ENCODE measurements at regions not wholly inside any gene's neighbourhood (a gene's known extent, or its start where the extent isn't known, plus 50 kb on each side); places are given as distances from the start of the nearest gene placed in this dataset.
"Not testable (repeated sequence)": the region's sequence is repeated elsewhere in the genome, so short reads cannot be mapped to it uniquely, and the experiment has no call there.

DNA sequence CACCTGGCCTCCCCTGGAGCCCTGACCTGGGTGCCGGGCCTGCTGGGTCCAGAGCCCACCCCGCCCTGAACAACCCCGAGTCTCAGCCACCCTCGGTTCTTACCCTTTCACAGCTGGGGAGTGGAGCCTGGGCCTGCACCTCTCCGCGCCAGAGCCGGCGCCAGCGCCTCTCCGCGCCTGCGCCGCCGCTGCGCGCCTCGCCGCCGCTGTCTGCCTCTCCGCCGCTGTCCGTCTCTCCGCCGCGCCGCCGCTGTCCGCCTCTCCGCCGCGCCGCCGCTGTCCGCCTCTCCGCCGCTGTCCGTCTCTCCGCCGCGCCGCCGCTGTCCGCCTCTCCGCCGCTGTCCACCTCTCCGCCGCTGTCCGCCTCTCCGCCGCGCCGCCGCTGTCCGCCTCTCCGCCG, 326.9 kb upstream of the PLGLB1 start:
- DNase-seq (ENCODE audit: low read depth in 4 of 4, low spot score in 1 of 4) = not testable (repeated sequence)

DNA sequence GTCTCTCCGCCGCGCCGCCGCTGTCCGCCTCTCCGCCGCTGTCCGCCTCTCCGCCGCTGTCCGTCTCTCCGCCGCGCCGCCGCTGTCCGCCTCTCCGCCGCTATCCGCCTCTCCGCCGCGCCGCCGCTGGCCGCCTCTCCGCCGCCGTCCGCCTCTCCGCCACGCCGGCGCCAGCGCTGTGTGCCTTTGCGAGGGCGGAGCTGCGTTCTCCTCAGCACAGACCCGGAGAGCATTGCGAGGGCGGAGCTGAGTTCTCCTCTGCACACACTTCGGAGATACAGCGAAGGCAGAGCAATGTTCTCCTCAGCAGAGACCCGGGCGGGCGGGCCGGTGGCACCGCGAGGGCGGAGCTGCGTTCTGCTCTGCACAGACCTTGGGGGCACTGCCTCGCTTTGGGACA, 327.4 kb upstream of the PLGLB1 start:
- not testable (repeated sequence) for DNase-seq (ENCODE audit: low read depth in 4 of 4, low spot score in 1 of 4)

DNA sequence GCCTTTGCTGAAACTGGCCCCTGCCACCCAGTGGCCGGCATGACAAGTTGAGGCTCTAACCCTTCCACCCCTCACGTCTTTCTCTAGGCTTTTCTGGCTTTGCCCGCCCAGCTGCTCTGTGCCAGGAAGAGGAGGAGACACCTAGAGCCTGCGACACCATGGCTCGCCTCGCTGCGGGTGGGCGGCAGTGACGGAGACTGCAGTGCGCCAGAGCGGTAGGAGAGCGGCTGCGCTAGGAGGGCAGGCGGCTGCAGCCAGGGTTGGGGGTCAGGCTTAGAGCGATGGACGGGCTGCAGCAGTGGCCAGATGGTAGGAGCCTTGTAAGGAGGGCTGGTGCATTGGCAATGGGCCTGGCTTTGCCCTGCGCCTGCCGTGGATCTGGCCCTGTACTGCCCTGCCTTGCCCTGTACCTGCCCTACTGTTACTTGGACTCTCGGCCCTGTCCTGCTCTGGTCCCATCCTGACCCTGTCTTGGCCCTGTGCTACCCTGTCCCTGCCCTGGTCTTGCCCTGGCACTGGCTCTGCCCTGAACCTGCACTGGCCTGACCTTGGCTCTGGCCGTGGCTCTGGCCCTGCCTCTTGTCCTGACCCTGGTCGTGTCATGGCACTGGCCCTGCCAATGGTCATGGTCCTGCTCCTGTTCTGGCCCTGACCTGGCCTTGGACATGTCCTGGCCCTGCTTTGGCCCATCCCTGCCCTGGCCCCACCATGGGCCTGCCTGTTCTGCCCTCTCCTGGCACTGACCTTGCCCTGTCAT, 330.7 kb upstream of the PLGLB1 start:
- DNase-seq (ENCODE audit: low read depth in 4 of 4, low spot score in 1 of 4) = not testable (repeated sequence)

DNA sequence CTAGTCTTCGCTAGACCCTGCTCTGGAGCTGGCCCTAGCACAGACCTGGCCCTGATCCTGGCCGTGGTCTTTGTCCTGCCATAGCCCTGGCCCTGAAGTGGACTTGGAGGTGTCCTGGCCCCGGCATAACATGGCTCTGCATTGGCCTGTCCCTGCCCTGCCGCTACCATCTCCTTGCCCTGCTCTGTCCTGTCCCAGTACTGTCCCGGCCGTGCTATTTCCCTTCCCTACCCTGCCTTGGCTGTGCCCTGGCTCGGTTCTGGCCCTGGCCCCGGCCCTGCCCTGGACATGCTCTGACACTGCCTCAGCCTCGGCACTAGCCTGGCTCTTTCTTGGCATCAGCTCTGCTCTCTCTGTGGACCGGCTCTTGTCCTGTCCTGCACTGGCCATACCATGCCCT, 331.8 kb upstream of the PLGLB1 start:
- not testable (repeated sequence) for DNase-seq (ENCODE audit: low read depth in 4 of 4, low spot score in 1 of 4)

DNA sequence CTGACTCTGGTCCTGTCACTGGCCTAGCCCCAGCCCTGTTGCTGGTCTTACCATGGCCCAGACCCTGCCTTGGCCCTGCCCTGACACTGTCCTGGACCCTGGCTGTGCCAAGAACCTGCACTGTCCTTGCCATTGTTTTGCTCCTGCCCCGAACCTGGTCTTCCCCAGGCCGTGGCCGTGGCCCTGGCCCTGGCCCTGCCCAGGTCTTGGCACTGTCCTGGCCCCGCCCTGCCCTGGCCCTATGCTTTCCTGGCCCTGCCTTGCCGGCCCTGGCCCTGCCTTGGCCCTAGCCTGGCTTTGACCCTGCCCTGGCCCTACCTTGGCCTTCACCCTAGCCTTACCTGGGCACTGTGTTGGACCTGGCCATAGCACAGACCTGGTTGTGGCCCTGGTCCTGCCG, 332.5 kb upstream of the PLGLB1 start:
- DNase-seq (ENCODE audit: low read depth in 4 of 4, low spot score in 1 of 4) = not testable (repeated sequence)

DNA sequence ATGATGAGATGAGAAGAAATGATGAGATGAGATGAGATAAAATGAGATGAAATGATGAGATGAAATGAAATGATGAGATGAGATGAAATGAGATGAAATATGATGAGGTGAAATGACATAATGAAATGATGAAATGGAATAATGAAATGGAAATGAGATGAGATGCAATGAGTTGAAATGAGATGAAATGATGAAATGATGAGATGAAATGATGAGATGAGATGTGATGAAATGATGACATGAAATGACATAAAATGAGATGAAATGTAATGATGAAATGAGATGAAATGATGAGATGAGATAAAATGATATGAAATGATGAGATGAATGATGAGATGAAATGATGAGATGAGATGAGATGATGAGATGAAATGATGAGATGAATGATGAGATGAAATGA, 338.6 kb upstream of the PLGLB1 start:
- not testable (repeated sequence) for DNase-seq (ENCODE audit: low read depth in 4 of 4, low spot score in 1 of 4)

DNA sequence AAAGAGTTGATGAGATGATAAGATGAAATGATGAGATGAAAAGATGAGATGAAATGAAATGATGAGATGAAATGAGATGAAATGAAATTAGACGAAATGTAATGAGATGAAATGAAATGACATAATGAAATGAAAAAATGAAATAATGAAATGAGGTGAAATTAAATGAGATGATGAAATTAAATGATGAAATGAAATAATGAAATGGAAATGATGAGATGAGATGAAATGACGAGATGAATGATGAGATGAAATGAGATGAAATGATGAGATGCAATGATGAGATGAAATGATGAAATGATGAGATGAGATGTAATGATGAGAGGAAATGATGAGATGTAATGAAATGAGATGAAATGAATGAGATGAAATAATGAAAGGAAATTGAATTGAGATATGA, 339.3 kb upstream of the PLGLB1 start:
- DNase-seq (ENCODE audit: low read depth in 4 of 4, low spot score in 1 of 4) = not testable (repeated sequence)

DNA sequence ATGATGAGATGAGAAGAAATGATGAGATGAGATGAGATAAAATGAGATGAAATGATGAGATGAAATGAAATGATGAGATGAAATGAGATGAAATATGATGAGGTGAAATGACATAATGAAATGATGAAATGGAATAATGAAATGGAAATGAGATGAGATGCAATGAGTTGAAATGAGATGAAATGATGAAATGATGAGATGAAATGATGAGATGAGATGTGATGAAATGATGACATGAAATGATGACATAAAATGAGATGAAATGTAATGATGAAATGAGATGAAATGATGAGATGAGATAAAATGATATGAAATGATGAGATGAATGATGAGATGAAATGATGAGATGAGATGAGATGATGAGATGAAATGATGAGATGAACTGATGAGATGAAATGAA, 340.2 kb upstream of the PLGLB1 start:
- not testable (repeated sequence) for DNase-seq (ENCODE audit: low read depth in 4 of 4, low spot score in 1 of 4)

DNA sequence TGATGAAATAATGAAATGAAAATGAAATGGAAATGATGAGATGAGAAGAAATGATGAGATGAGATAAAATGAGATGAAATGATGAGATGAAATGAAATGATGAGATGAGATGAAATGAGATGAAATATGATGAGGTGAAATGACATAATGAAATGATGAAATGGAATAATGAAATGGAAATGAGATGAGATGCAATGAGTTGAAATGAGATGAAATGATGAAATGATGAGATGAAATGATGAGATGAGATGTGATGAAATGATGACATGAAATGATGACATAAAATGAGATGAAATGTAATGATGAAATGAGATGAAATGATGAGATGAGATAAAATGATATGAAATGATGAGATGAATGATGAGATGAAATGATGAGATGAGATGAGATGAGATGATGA, 342.7 kb upstream of the PLGLB1 start:
- not testable (repeated sequence) for DNase-seq (ENCODE audit: low read depth in 4 of 4, low spot score in 1 of 4)

DNA sequence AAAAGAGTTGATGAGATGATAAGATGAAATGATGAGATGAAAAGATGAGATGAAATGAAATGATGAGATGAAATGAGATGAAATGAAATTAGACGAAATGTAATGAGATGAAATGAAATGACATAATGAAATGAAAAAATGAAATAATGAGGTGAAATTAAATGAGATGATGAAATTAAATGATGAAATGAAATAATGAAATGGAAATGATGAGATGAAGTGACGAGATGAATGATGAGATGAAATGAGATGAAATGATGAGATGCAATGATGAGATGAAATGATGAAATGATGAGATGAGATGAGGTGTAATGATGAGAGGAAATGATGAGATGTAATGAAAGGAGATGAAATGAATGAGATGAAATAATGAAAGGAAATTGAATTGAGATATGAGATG, 343.4 kb upstream of the PLGLB1 start:
- DNase-seq (ENCODE audit: low read depth in 4 of 4, low spot score in 1 of 4) = not testable (repeated sequence)

DNA sequence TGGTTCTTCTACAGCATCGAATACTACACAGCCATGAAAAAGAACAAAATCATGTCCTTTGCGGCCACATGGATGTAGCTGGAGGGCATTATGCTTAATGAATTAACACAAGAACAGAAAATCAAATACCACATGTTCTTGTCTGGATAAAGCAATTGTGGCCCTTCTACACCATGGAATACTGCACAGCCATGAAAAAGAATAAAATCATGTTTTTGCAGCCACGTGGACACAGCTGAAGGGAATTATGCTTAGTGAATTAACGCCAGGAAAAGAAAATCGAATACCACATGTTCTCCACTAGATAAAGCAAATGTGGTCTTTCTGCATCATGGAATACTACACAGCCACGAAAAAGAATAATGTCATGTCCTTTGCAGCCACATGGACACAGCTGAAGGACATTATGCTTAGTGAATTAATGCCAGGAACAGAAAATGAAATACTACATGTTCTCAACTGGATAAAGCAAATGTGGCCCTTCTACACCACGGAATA, 361.8 kb upstream of the PLGLB2 start:
- not testable (repeated sequence) for DNase-seq (ENCODE audit: low read depth in 4 of 4, low spot score in 1 of 4)

DNA sequence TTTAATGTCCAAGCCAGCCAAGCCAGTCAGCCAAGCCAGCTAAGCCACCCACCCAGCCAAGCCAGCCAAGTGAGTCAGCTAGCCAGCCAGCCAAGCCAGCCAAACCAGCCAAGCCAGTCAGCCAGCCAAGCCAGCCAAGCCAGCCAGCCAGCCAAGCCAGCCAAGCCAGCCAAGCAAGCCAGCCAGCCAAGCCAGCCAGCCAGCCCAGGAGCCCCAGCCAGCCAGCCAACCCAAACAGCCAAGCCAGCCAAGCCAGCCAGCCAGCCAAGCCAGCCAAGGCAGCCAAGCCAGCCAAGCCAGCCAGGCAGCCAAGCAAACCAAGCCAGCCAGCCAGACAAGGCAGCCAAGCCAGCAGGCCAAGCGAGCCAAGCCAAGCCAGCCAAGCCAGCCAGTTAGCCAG, 352.1 kb upstream of the PLGLB2 start:
- not testable (repeated sequence) for DNase-seq (ENCODE audit: low read depth in 4 of 4, low spot score in 1 of 4)

DNA sequence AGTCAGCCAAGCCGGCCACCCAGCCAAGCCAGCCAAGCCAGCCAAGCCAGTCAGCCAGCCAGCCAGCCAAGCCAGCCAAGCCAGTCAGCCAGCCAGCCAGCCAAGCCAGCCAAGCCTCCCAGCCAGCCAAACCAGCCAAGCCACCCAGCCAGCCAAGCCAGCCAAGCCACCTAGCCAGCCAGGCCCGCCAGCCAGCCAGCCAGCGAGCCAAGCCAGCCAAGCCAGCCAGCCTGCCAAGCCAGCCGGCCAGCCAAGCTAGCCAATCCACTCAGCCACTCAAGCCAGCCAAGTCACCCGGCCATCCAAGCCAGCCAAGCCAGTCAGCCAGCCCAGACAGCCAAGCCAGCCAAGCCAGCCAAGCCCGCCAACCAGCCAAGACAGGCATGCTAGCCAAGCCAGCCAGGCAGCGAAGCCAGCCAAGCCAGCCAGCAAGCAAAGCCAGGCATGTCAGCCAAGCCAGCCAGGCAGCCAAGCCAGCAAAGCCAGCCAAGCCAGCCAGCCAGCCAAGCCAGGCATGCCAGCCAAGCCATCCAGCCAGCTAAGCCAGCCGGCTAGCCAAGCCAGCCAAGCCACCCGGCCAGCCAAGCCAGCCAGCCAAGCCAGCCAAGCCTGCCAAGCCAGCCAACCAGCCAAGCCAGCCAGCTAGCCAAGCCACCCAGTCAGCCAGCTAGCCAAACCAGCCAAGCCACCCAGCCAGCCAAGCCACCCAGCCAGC, 351.2 kb upstream of the PLGLB2 start:
- DNase-seq (ENCODE audit: low read depth in 4 of 4, low spot score in 1 of 4) = not testable (repeated sequence)

DNA sequence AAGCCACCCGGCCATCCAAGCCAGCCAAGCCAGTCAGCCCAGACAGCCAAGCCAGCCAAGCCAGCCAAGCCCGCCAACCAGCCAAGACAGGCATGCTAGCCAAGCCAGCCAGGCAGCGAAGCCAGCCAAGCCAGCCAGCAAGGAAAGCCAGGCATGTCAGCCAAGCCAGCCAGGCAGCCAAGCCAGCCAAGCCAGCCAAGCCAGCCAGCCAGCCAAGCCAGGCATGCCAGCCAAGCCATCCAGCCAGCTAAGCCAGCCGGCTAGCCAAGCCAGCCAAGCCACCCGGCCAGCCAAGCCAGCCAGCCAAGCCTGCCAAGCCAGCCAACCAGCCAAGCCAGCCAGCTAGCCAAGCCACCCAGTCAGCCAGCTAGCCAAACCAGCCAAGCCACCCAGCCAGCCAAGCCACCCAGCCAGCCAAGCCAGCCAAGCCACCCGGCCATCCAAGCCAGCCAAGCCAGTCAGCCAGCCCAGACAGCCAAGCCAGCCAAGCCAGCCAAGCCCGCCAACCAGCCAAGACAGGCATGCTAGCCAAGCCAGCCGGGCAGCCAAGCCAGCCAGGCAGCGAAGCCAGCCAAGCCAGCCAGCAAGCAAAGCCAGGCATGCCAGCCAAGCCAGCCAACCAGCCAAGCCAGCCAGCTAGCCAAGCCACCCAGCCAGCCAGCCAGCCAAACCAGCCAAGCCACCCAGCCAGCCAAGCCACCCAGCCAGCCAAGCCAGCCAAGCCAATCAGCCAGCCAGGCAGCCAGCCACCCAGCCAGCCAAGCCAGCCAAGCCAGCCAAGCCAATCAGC, 350.4 kb upstream of the PLGLB2 start:
- DNase-seq (ENCODE audit: low read depth in 4 of 4, low spot score in 1 of 4) = not testable (repeated sequence)

DNA sequence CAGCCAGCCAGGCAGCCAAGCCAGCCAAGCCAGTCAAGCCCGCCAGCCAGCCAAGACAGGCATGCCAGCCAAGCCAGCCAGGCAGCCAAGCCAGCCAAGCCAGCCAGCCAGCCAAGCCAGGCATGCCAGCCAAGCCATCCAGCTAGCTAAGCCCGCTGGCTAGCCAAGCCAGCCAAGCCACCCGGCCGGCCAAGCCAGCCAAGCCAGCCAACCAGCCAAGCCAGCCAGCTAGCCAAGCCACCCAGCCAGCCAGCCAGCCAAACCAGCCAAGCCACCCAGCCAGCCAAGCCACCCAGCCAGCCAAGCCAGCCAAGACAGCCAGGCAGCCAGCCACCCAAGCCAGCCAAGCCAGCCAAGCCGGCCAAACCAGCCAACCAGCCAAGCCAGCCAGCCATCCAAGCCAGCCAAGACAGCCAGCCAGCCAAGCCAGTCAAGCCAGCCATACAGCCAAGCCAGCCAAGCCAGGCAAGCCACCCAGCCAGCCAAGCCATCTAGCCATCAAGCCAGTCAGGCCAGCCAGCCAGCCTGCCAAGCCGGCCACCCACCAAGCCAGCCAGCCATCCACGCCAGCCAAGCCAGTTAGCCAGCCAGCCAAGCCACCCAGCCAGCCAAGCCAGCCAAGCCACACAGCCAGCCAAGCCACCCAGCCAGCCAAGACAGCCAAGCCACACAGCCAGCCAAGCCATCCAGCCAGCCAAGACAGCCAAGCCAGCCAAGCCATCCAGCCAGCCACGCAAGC, 349.2 kb upstream of the PLGLB2 start:
- not testable (repeated sequence) for DNase-seq (ENCODE audit: low read depth in 4 of 4, low spot score in 1 of 4)

DNA sequence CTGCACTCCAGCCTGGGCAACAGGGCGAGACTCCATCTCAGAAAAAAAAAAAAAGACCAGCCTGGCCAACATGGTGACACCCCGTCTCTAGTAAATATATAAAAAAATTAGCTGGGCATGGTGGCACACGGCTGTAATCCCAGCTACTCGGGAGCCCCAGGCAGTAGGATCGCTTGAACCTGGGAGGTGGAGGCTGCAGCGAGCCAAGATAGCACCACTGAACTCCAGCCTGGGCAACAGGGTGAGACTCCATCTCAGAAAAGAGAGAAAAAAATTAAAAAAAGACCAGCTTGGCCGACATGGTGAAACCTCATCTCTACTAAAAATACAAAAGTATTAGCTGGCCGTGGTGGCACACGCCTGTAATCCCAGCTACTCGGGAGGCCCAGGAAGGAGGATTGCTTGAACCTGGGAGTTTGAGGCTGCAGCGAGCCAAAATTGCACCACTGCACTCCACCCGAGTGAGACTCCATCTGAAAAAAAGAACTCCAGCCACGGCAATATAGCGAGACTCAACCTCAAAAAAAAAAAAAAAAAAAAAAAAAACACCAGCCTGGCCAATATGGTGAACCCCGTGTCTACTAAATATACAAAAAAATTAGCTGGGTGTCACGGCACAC, 346.1 kb upstream of the PLGLB2 start:
- DNase-seq (ENCODE audit: low read depth in 4 of 4, low spot score in 1 of 4) = no peak

DNA sequence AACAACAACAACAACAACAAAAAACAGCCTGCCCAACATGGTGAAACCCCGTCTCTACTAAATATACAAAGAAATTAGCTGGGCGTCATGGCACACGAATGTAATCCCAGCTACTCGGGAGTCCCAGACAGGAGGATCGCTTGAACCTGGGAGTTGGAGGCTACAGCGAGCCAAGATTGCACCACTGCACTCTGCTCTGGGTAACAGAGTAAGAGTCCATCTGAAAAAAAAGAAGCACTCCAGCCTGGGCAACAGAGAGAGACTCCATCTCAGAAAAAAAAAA, 344.1 kb upstream of the PLGLB2 start:
- DNase-seq (ENCODE audit: low read depth in 4 of 4, low spot score in 1 of 4) = no peak

DNA sequence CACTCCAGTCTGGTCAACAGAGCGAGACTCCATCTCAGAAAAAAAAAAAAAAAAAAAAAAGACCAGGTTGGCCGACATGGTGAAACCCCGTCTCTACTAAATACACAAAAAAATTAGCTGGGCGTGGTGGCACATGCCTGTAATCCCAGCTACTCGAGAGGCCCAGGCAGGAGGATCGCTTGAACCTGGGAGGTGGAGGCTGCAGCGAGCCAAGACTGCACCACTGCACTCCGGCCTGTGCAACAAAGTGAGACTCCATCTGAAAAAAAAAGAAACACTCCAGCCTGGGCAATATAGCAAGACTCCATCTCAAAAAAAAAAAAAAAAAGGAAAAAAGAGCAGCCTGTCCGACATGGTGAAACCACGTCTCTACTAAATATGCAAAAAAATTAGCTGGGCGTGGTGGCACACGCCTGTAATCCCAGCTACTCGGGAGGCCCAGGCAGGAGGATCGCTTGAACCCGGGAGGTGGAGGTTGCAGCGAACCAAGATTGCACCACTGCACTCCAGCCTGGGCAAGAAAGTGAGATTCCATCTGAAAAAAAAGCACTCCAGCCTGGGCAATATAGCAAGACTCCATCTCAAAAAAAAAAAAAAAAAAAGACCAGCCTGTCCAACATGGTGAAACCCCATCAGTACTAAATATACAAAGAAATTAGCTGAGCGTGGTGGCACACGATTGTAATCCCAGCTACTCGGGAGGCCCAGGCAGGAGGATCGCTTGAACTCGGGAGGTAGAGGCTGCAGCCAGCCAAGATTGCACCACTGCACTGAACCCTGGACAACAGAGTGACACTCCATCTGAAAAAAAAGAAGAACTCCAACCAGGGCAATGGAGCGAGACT, 343.3 kb upstream of the PLGLB2 start:
- DNase-seq (ENCODE audit: low read depth in 4 of 4, low spot score in 1 of 4) = not testable (repeated sequence)

DNA sequence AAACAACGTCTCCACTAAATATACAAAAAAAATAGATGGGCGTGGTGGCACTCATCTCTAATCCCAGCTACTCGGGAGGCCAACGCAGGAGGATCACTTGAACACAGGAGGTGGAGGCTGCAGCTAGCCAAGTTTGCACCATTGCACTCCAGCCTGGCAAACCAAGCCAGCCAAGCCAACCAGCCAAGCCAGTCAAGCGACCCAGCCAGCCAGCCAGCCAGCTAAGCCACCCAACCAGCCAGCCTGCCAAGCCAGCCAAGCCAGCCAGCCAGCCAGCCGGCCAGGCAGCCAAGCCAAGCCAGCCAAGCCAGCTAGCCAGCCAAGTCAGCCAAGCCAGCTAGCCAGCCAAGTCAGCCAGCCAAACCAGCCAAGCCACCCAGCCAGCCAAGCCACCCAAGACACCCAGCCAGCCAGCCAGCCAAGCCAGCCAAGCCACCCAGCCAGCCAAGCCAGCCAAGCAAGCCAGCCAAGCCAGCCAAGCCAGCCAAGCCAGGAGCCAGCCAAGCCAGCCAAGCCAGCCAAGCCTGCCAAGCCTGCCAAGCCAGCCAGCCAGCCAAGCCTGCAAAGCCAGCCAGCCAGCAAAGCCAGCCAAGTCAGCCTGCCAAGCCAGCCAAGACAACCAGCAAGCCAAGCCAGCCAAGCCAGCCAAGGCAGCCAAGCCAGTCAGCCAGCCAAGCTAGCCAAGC, 342.2 kb upstream of the PLGLB2 start:
- DNase-seq (ENCODE audit: low read depth in 4 of 4, low spot score in 1 of 4) = not testable (repeated sequence)

Measured in stimulated activated CD4-positive, alpha-beta T cell treated with anti-CD3 and anti-CD28 coated beads, Interleukin-1b, Interleukin-23, amount 100 ng/mL, for 24 hours (primary cell).